NCI-H2196 treated with DMSO at 0.1 percent for 48 hours (cell line): ENCODE measurements at regions not wholly inside any gene's neighbourhood (a gene's known extent, or its start where the extent isn't known, plus 50 kb on each side); places are given as distances from the start of the nearest gene placed in this dataset.

Experiments
- DNase-seq: peaks from one replicate; lab custom pipeline; 2025; ENCODE audit not compliant: unreplicated experiment; lab: John Stamatoyannopoulos, UW

DNA sequence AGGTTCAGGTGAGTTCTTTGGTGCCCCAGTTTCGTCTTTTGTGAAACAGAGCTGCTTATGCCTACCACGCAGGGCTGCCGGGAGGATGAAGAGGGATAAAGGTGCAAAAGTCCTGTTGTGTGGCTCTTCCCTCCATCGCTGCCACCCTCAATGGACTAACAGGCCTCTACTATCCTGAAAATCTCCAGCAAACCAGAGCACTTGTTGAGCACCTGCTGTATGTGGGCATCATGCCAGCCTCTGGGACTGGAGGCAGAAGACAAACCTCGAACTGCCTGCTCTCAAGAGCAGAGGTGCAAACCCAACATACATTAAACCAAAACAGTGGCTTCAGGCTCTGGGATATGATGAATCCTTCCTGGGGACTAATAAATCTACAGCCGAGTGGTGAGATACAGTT is 174.1 kb downstream of the ACTL8 start:
- DNase-seq = no peak

DNA sequence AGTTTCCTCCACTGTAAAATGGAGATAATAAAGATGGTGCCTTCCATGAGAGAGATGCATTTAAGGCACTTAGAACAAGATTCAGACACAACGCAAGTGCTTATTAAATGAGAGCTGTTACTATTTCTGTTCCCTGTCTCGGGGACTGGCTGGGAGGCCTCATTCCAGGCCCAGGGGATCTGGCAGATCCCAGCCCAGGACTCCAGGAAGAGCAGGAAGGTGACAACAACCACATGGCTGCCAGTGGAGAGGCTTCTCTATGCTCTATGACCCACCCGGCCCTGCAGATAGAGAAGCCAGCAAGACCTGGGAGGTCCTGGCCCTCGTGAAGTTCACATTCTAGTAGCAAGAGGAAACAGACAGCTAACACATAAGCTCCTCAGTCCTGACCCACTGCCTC is 175.5 kb downstream of the ACTL8 start:
- DNase-seq = no peak

DNA sequence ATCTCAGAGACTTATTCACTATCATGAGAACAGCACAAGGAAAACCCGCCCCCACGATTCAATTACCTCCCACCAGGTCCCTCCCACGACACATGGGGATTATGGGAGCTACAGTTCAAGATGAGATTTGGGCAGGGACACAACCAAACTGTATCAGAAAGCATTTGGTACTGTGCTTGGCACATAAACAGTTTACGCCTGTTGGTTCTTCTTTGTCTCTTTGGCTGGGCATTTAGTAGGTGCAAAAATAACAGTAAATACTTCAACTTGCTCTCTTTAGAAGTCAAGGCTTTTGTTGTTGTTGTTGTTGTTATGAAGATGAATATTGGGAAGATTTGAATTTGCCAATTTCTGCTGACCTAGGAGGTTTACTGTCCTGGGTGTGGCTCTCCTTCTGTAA is 175.4 kb upstream of the IGSF21 start:
- no peak for DNase-seq

DNA sequence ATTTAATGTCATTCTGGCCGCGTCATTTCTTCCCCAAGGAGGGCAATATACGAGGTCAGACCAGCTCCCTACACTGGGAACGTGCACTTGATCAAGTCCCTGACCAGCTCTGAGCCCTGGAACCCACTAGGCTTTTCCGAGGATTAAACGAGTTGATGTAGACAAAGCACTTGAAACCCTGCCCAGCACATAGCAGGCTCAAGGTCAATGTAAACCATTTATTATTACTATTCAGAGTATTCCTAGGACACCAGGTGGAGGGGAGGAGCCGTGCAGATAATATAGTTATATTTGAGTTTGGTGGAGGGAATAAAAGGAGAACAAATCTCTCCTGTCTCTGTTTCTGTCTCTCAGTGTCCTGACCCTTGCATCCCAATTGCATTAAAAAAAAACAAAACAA is 174.1 kb upstream of the IGSF21 start:
- DNase-seq = no peak

DNA sequence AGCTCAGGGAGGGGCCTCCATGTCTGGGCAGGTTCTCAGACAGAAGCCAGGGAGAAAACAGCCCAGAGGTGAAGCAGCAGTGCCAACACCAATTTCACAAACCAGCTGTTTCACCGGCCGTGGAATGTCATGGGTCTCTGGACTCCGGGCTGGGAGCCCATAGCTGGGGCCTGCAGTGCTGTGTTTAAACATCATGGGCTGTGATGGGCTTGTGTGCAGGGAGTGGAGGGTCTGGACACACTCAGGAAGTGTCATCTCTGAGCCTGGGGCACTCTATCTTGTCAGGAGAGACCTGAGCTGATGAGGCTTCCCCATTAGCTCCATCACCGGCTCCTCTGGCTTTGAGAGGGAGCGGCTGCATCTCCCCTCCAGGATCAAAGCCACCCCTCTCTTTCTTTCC is 173.6 kb upstream of the IGSF21 start:
- DNase-seq = no peak

DNA sequence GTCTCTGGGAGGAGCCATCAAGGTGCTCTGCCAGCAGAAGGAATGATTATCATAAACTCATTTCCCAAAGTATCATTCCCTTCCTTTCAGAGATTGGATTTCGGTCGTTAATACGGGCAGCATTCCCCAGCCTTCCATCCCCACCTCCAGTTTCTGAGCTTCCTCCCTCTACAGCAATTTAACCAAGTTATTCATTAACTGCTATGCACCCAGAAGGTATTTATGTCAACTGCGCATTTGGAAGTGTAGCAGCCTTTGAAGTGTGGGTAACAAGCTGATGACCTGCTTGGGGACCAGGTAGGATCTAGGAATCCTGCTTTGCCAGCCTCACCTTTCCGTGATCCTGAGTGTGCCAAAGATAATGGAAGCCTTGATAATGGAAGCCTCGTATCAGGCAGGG is 172.4 kb upstream of the IGSF21 start:
- no peak for DNase-seq

DNA sequence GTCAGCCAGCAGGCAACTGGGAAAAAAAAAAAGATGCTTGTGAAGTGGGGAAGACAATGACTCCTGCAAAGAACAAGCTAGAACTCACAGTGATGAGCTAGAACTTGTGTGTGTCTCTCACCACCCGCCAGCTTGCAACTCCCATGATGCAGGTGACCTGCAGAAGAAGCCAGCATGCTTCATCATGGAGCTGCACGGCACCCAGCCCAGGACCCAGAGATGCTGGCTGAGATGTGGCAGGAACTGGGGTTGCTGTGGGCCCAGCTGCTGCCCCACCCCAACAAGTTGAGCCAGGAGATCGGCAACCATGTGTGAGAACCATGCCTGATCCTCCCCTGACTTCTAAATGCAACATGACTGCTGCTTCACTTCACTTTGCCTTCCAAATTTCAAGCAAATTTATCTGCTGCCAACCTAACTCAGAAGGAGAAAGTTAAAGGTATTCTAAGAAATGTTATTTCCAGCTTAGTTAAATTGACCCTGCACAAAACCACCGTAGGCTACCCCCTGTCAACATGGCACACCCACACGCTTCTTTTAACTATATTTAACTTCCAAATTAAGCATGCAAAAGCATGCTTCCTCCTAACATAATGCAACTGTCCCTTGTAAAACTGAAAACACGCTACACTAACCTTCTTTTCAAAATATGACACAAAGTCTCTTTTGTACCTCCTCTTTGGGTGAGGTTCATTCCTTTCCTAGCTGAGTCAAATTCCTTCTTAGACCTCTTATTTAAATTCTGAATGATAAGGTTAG is 166.0 kb upstream of the IGSF21 start:
- DNase-seq = no peak

DNA sequence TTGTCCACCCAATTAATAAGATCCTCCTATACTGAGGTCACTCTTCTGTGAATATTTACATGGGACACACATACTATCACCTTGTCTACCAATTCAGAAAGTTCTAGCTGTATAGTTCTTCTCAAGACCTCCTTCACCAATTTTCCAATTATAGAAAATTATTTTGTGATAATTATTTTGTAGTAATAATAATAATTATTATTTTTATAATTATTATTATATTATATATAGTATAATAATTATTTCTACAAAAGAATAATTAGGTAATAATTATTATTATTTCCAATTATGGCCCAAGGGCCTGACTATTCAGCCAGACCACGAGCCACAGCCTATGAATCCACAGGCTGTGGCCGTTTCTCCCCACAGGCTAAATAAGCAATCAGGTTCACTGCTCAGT is 164.1 kb upstream of the IGSF21 start:
- no peak for DNase-seq

DNA sequence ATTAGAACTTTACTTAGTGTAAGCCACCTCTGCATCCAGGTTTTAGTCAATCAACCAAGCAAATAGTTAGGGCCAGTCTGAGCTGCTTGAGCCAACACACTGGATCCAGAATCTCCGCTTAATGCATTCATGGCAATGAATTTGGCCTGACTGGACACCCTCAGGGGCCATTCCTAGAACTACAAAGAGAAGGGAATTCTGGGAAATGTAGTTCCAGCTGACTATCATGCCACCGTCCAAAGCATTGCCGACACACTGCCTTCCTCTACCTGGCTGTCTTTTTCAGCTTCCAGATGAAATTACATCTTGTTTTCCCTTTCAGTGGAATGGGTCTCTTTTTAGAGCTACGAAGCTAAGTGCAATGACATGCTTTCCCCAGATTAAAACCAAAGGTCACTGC is 163.0 kb upstream of the IGSF21 start:
- DNase-seq = no peak

DNA sequence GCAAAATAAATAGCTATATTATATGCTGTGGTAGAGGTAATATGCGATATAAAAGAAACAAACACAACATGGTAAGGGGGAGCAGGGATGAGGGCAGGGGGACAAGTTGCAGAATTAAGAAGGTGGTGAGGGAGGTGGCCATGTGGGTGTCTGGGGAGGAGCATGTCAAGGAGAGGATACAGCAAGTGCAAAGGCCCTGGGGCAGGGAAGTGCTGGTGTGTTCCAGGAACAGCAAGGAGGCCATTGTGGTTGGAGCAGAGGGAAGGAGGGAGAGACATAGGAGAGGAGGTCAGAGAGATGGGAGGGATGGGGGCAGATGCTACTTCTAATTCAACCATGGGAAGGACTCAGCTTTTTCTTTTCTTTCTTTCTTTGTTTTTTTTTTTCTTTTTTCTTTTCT is 161.2 kb upstream of the IGSF21 start:
- no peak for DNase-seq

DNA sequence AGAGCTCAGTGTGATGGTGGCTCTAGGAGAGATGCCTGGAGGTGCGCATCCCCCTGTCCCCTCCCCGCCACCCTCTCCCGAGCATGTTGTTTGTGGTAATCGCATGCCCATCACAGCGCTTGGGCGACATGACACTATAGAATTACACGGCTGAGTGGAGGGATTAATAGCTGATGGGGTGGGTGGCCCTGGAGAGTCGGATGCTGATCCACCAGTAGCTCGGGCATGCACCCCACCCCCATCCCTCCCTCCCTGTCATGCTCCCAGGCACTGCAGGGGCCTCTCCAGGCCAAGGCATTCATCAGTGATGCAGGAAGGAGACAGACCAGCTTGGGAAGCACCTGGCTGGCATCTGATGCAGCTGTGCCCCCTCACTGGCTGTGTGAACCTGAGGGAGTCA is 159.0 kb upstream of the IGSF21 start:
- no peak for DNase-seq

DNA sequence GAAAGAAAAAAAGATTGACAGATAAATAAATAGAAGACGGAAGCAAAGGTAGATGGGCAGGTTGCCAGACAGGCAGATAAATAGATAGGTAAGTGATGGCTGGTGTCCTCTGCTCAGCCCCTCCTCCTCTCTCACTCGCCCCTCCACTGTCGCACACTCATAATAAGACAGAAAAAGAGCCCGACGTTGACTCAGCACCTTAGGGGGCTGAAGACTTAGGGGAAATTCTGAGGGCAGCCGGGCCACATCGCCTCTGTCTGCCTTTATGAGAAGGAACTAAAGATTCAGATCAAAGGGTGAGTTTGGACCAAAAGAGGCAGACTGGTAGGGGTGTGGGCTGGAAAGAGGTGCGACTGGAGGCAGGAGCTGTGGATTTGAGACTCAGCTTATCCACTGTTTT is 158.1 kb upstream of the IGSF21 start:
- DNase-seq = no peak

DNA sequence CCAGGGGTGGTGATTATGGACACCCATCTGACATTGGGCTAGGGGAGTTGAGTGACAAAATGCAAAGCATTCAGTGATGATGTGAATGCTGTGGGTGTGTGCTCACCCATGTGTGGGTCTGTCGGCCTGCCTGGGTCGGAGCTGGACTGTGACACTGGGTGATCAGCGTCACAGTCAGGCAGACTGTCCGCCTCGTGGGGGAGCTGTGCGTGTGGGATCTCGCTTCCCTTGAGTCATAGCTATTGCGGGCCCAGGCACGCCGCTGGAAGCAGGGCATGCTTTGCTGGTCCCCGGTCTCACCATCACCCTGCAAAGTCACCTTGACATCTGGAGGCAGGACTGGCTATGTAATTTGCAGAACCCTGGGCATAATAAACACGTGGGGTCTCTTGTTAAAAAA is 156.9 kb upstream of the IGSF21 start:
- no peak for DNase-seq

DNA sequence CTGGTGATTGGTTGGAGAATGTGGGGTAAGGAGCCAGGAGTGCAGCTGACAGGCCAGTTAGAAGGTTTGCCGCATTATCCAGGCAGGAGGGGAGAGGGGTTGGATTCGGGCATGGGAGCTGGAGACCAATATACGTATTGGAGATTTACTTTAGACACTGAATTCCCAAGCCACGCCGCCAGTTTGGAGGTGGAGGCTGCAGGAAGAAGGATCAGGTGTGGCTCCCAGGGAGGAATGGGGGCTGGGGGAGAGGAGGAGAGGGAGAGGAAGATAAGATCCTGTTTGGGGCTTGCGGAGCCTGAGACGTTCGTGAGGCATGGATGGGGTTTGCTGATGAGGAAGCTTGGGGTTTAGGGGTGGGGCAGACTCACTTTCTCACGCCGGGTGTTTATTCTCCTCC is 155.1 kb upstream of the IGSF21 start:
- DNase-seq = no peak

DNA sequence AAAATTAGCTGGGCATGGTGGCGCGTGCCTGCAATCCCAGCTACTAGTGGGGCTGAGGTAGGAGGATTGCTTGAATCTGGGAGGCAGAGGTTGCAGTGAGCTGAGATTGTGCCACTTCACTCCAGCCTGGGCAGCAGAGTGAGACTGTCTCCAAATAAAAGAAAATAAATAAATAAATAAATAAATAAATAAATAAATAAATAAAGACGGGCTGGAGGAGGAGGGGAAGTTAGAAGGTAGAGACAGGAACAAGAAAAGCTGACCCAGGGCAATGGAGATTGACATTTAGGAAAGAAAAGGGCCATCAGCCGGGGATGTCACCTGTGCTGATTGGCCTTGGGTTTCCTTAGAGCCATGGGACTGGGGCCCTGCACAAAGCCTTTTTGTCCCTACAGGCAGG is 153.7 kb upstream of the IGSF21 start:
- DNase-seq = no peak

DNA sequence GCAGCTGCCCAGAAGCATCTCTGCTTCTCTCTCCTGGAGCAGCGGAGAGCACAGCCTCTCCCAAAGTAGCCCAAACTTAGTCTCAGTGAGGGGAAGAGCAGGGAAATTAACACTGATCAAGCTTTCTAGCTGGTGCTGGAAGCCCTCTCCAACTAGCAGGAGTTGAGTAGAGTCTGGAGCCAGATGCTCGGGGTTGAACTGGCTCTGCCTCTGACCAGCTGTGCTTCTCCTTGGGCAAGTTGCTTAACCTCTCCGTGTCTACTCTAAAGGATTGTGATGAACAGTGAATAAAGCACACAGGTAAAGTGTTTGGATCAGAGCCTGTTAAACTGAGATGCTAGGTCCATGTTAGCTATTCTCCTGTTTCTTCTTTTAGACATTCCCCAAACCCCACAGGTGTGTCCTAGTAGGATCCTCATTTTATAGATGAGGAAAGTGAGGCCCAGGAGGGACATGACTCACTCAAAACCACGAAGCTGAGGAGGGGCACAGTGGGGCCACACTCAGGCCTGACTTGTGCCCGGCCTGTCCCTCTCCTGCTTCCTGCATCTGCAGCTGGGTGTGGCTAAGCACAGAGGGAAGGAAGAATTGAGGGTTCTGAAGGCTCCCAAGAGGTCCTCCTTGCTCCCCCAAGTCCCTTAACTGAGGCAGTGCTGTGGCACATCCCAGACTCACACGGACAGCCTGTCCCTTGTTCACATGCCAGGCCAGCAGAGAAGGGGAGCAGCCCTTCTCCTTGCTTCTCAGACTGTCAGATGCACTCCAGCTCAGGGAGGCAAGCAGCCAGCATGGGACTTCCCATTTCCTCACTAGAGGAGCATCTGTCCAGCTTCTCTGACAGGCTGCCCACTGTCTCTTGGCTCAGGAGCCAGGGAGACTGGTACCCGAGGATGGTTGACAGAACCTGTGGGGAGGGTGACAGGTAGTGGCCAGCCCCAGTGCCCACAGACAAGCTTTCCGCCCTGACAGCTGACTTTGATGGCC is 152.0 kb upstream of the IGSF21 start:
- no peak for DNase-seq

DNA sequence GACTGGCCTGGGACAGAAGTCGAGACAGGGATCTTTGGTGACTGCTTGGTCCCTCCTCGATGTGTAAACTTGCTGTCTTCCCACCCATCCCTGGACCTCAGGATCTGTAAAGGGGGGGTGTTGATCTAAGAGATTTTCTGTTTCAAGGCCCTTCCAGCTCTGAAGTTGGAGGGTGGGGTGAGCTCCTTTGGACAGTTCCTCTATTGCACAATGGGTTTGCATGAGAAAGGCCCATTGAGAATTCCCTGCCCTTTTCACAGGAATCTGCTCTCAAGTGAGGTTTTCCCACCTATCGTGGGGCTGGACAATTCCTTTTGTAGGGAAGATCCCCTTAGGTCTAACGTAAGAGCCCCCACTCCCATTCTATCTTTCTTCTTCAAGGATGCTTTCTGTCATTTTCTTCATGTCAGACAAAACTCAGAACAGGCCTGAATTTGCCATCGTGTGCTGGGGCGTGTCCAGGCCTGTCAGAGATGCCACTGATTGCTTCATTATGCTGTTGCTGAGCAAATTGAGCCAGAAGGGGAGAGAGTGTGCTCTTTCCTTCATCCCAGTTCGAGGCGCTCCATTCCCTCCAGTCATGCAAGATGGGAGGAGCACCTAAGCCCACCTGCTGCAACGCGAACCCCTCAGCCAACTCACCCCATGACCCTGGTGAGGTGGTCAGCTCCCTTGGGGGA is 149.9 kb upstream of the IGSF21 start:
- no peak for DNase-seq

DNA sequence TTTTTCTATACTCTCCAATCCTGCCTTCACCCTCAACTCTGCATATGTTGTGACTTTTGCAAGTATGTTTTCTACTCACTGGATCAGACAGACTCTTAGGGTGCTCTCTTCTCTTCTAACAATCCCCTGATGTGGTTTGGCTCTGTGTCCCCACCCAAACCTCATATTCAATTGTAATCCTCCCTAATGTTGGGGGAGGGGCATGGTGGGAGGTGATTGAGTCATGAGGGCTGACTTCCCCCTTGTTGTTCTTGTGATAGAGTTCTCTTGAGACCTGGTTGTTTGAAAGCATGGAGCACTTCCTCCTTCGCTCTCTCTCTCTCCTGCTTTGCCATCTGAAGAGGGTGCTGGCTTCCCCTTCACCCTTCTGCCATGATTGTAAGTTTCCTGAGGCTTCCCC is 148.9 kb upstream of the IGSF21 start:
- no peak for DNase-seq

DNA sequence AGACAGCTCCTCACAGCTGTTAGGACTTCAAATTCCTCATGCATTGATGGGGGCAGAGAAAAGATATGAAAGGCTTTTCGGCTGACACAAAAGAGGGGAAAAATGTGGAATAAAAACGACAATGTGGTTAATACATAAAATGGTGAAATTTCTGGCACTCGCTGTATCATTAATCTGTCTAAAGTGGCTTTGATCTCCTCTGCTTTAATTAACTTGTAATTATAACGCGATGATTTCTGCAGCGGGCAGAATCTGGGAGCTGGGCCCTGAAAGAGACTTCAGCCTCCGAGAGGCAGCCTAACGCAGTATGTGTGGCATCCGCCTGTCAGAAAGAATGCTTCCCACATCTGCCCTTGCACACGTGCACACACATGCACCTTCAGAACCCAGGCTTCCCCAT is 144.1 kb upstream of the IGSF21 start:
- DNase-seq = no peak

DNA sequence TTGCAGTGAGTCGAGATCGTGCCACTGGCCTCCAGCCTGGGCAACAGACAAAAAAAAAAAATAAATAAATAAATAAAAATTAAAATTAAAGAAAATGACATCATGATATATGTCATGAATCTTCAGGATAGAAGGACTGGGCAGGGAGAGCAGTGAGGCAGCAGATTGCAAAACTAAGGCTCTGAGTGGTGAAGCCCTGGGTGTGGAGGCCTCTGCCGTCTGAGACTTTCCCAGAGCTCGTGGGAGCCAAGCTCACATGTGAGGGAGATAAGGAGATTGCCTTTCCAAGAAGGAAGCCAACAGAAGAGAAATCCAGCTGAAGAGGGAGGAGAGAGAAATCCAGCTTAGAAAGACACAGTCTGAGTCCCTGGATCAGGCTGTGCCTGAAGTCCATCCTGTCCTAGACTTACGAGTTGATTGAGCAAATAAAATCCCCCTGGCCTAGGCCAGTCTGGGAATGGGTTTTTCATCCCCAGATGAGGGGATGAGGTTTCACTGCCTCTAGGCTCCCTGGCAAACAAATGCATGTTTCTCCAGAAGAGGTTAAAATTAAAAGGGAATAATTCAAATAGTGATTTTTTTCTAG is 142.0 kb upstream of the IGSF21 start:
- DNase-seq = no peak

DNA sequence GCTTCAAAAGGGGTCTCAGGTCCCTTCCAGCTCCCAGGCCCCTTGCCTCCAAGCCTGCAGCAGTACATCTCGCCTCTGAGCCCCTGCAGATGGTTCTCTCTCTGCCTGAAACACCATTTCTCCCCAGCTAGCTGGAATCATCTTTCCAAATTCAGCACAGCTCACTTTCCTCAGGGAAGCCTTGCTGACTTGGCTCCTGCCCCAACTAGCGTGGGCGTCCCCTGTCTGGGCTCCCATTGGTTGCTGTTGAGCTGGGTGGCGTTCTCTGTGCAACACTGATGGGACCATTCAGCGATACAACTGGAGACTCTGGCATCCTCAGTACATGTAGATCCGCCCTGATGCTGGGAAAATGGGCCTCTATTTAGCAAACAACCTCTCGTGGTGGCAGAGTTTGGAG is 141.3 kb upstream of the IGSF21 start:
- no peak for DNase-seq
